ENCODE measurements at regions not wholly inside any gene's neighbourhood (a gene's known extent, or its start where the extent isn't known, plus 50 kb on each side); places are given as distances from the start of the nearest gene placed in this dataset.
A peak's percentile ranks its signal among the peaks of the same experiment; 100 is the strongest.

- DNase-seq = no peak
- in situ Hi-C loops (cut with MboI; ENCODE audit: low pct_unique_long_range_greater_than_20kb, low sequenced_read_pairs) = no loop called here
Measured at GRCh38 chr2:226495466-226496272, 304.0 kb downstream of the IRS1 start.

- no peak for DNase-seq
- in situ Hi-C loops (cut with MboI; ENCODE audit: low pct_unique_long_range_greater_than_20kb, low sequenced_read_pairs) = no loop called here
Measured at GRCh38 chr2:226491112-226491511, 308.5 kb downstream of the IRS1 start.

GRCh38 chr2:226489775-226490541 is 309.7 kb downstream of the IRS1 start:
- in situ Hi-C loops (cut with MboI; ENCODE audit: low pct_unique_long_range_greater_than_20kb, low sequenced_read_pairs) = no loop called here
- DNase-seq = no peak

- in situ Hi-C loops (cut with MboI; ENCODE audit: low pct_unique_long_range_greater_than_20kb, low sequenced_read_pairs) = no loop called here
Measured at GRCh38 chr2:226488034-226488433, 311.6 kb downstream of the IRS1 start.

GRCh38 chr2:226487573-226487972 is 312.0 kb downstream of the IRS1 start:
- in situ Hi-C loops (cut with MboI; ENCODE audit: low pct_unique_long_range_greater_than_20kb, low sequenced_read_pairs) = no loop called here

More at GRCh38 chr2:226488034-226488433, 311.6 kb downstream of the IRS1 start:
- DNase-seq = no peak

GRCh38 chr2:226483745-226484619 is 315.6 kb downstream of the IRS1 start:
- no peak for DNase-seq
- in situ Hi-C loops (cut with MboI; ENCODE audit: low pct_unique_long_range_greater_than_20kb, low sequenced_read_pairs) = no loop called here

More at GRCh38 chr2:226487573-226487972, 312.0 kb downstream of the IRS1 start:
- DNase-seq = no peak

GRCh38 chr2:226483143-226483542 is 316.5 kb downstream of the IRS1 start:
- in situ Hi-C loops (cut with MboI; ENCODE audit: low pct_unique_long_range_greater_than_20kb, low sequenced_read_pairs) = no loop called here
- DNase-seq = no peak

- no peak for DNase-seq
- in situ Hi-C loops (cut with MboI; ENCODE audit: low pct_unique_long_range_greater_than_20kb, low sequenced_read_pairs) = no loop called here
Measured at GRCh38 chr2:226478109-226478809, 321.4 kb downstream of the IRS1 start.

GRCh38 chr2:226477221-226478108 is 322.2 kb downstream of the IRS1 start:
- DNase-seq = no peak
- in situ Hi-C loops (cut with MboI; ENCODE audit: low pct_unique_long_range_greater_than_20kb, low sequenced_read_pairs) = no loop called here

GRCh38 chr2:226475650-226476049 is 324.0 kb downstream of the IRS1 start:
- DNase-seq = peak; percentile 6
- in situ Hi-C loops (cut with MboI; ENCODE audit: low pct_unique_long_range_greater_than_20kb, low sequenced_read_pairs) = no loop called here

GRCh38 chr2:226474131-226474530 is 325.5 kb downstream of the IRS1 start:
- in situ Hi-C loops (cut with MboI; ENCODE audit: low pct_unique_long_range_greater_than_20kb, low sequenced_read_pairs) = no loop called here

GRCh38 chr2:226471987-226472470 is 327.6 kb downstream of the IRS1 start:
- no peak for DNase-seq
- in situ Hi-C loops (cut with MboI; ENCODE audit: low pct_unique_long_range_greater_than_20kb, low sequenced_read_pairs) = no loop called here

More at GRCh38 chr2:226474131-226474530, 325.5 kb downstream of the IRS1 start:
- no peak for DNase-seq

- in situ Hi-C loops (cut with MboI; ENCODE audit: low pct_unique_long_range_greater_than_20kb, low sequenced_read_pairs) = no loop called here
- no peak for DNase-seq
Measured at GRCh38 chr2:226467633-226468032, 332.0 kb downstream of the IRS1 start.

GRCh38 chr2:226467221-226467620 is 332.4 kb downstream of the IRS1 start:
- in situ Hi-C loops (cut with MboI; ENCODE audit: low pct_unique_long_range_greater_than_20kb, low sequenced_read_pairs) = no loop called here
- DNase-seq = no peak

- DNase-seq = no peak
- in situ Hi-C loops (cut with MboI; ENCODE audit: low pct_unique_long_range_greater_than_20kb, low sequenced_read_pairs) = no loop called here
Measured at GRCh38 chr2:226466589-226466988, 333.0 kb downstream of the IRS1 start.

GRCh38 chr2:226466124-226466523 is 333.5 kb downstream of the IRS1 start:
- no peak for DNase-seq
- in situ Hi-C loops (cut with MboI; ENCODE audit: low pct_unique_long_range_greater_than_20kb, low sequenced_read_pairs) = no loop called here

- DNase-seq = no peak
- in situ Hi-C loops (cut with MboI; ENCODE audit: low pct_unique_long_range_greater_than_20kb, low sequenced_read_pairs) = no loop called here
Measured at GRCh38 chr2:226464380-226464779, 335.2 kb downstream of the IRS1 start.

GRCh38 chr2:226463154-226463553 is 336.5 kb downstream of the IRS1 start:
- DNase-seq = no peak
- in situ Hi-C loops (cut with MboI; ENCODE audit: low pct_unique_long_range_greater_than_20kb, low sequenced_read_pairs) = no loop called here
